UCSD-AML1 (cell line): ENCODE measurements at regions not wholly inside any gene's neighbourhood (a gene's known extent, or its start where the extent isn't known, plus 50 kb on each side); places are given as distances from the start of the nearest gene placed in this dataset.

ENCODE experiments used
- DNase-seq: peaks from one replicate; lab custom pipeline; 2025; ENCODE audit not compliant: unreplicated experiment; lab: John Stamatoyannopoulos, UW

DNA sequence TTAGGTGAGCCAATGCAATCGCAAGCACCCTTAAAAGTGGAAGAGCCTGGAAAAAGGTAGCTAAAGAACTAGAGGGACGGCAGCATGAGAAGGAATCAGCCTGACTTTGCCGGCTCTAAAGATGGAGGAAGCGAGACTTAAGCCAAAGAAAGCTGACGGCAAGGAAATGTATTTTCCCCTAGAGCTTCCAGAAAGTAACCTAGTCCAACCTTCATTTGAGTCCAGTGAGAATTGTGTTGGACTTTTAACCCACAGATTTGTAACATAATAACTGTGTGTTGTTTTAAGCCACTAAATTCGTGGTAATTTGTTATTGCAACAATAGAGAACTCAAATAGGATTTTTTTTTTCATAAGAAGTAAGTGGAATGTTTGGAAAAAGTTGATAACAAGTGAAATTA, 212.7 kb upstream of the C1QTNF7 start:
- no peak for DNase-seq

DNA sequence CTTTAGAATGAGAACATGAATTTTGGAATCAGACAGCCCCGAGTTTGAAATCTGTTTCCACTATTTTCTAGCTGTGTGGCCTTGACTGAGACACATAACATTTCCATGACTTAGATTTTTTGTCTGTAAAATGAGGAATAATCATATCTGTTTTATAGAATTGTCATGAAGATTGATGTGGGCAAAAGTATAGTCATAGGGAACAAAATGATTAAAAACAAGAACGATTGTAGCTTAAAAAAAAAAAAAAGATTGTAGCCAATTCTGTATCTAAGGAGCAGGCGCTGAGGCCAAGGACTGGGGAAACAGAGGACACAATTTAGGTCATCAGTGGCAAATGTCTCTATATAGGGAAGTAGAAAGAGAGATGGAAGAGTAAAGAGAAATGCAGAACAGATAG, 201.6 kb upstream of the C1QTNF7 start:
- DNase-seq: no peak

DNA sequence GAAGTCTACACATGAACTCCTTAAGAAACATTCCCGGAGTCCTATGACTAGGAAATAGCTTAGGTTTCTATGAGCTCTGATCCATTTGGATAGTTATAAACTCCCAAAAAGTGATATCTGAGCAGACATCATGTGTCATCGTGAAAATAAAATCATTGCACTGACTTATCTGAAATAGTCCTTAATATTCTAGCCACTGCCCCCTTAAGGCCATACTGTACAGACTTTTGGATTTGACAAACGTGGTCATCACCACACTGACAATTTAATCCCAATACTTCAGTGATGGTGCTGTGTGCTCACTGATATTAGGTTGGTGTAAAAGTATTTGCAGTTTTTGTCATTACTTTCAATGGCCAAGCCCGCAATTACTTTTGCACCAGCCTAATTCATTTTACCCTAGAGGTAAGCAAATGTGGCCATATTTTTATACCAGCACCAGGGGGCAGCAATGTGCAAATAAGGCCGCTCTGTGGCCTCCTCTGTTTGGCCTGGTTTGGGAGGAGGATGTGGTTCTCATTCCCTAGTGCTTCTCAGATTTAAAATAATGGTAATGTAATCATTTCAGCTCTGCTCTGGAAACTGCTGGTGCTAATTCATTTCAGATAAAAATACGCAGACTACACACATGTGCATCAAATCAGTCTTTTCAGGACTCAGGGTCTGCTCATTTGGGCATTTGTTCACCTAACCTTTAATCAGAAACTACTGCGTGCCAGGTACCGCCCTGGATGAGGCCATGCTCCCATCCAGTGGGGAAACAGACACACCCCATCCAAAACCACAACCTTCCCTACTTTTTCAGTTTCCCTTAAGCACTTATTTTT, 196.4 kb upstream of the C1QTNF7 start:
- peak; percentile 58 for DNase-seq

DNA sequence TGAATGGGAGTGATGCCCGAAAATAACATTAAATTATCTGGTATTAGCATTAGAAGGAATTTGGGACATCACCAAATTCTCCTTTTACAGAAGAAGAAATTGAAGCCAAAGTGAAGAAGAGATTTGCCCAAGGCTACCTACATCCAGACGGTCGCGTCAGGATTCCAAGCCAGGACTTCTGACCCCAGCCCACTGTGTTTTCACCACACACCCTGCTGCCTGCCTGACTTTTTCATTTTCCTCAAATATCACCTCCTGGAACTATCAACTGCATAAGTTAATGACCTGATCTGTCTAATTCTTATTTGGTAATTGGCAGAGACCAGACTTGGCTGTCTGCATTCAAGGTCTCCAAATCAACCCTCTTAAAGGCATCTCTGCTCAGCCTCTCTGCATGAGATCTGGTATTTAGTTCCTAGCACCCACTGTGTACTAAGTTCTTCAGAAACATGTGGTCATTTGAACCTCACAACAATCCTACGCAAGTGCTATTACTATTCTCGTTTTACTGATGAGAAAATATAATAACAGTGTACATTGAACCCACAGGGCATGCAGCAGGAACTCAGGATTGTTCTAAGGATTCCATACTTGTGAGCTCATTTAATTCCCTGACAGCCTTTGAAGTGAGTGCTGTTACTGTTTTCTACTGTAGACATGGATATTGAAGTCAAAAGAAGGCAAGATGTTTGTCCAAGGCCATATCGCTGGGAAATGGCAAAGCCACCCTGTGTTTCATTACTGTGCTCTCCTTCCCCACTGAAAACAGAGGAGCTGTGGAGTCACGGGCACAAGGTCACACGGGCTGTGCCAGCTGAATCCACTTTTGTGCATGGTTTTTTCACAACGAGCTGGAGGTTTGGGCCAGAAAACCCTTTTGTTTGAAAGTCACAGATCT, 195.2 kb upstream of the C1QTNF7 start:
- DNase-seq: no peak

DNA sequence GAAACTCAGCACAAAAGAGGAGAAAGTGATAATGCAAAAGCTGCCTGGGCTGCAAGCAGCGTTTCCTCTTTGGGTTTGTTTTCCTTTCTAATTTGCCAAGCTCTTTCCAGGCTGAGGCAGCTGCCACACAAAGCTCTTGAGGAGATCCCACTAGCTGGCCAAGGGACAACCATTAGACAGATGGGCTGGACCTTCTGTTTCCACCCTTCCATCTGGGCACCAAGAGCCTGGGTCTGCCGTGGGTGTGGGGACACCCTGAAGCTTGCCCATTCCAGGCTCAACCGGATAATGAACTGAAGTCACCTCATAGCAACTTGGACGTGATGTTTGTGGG, 194.6 kb upstream of the C1QTNF7 start:
- no peak for DNase-seq

DNA sequence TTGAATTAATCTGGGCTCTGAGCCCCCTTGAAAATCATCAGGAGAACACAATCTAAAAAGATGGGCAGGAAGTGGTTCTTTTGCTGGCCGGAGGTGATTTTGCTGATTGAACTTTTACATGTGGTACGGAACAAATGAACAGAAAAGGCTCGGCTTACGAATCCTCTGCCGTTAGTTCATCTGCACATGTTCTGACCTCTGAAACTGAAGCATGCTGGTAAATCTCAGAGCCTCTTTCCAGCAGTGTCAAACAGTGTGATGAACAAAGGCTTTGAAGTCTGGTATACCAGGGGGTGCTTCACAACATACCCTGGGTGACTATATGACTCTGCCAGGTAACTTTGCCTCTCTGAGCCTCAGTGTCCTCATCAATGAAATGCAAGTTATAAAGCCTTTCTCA, 194.2 kb upstream of the C1QTNF7 start:
- DNase-seq: no peak

DNA sequence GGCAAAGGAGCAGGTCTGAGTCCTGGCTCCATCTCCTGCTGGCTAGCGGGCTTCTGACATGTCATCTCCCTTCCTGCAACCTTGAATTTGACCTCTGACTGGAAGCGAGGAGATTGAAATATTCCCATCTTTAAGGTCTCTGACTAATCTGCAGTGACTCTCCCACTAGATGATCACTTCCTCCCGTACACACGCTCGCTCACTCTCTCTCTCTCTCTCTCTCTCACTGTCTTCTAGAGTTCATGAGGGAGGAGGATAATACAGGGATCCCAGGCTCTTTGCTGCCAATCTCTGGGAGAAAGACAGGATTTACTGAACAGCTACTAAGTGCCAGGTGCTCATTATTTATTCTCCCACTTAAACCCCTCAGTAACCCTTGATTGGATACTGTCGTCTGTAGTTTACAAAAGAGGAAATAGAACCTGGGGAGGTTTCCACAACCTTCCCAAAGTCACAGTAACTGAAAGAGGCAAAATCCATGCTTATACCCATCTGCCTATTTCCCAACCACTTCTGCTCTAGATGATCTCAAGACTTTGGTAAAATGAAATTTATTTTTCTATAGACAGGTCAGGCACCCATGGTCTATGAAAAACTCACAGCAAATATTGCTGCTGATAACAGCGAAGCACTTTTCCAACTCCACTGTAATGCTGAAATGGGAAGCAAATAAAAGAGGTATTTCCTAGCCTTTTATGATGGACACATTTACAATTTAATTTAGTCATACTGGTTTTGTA, 193.5 kb upstream of the C1QTNF7 start:
- DNase-seq: no peak

DNA sequence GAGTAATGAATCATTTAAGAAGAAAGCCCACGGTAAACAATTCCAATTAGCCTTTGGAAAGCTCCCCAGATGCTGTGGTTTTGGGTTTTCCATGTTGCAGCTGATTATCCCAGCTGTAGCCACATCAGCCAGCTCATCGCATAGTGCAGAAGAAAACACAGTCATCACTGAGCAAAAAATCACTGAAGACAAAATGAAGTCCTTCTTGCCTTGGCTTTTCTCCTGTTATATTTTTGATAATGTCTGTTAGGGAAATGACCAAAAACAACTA, 193.0 kb upstream of the C1QTNF7 start:
- DNase-seq: no peak

DNA sequence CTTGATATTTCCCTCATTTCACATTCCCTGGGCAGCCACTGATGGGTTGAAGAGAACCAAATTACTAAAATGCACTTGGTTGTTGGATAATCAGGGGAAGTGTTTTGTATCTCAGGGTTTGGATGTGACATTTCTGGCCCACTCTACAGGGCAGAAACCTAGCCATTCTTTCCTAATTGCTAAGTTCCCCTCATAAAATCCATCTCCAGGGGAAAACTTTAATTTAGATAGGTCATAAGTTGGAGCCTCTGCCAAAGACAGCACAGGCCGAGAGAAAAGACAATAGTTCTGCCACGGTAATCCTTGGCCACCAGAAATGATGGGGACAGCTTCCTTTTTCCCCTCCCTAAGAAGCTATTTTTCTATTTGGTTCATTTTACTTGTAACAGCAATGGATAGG, 192.7 kb upstream of the C1QTNF7 start:
- DNase-seq: no peak

DNA sequence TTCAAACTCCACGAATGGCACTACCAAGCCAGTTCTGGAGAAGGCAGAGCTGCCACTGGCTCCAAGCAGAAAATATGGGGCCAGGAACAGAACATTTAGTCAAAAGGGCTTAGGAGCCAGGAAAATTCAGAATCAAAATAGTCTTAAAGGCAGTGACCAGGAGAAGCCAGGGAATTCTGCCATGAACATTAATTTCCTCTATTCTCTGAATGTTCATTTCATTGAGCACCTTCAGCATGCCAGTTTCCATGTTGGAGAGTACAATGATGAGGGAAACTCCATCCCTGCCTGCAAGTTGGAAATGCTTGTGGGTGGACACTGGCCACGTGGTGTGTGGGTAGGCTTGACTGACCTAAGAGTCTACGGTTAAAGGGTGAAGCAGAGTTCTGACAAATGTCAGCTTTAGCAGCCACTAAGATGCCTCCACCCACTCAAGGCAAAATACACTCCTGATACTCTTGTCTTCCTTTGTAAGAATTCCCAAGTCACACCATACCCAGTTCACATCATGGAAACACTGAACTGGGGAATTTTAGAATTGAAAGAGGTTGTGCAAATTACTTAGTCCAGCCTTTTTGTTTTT, 190.1 kb upstream of the C1QTNF7 start:
- no peak for DNase-seq

DNA sequence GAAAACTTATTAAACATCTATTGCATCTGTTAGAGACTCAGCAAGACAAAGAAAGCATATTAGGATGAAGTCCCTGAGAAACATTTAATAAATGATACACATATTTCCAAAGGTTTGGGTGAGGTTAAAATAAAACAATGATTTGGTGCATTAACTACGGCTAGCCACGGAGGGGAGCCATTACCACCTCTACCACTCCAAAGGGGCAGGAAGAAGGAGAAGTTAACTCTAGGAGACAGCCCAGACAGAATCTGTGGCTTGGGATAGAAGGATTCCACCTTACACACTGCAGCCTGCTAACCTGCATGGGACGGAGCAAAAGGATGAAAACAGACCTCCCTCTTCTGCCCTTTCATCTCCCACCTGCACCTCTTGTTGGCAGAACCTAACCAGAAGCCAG, 189.1 kb upstream of the C1QTNF7 start:
- peak; percentile 17 for DNase-seq

DNA sequence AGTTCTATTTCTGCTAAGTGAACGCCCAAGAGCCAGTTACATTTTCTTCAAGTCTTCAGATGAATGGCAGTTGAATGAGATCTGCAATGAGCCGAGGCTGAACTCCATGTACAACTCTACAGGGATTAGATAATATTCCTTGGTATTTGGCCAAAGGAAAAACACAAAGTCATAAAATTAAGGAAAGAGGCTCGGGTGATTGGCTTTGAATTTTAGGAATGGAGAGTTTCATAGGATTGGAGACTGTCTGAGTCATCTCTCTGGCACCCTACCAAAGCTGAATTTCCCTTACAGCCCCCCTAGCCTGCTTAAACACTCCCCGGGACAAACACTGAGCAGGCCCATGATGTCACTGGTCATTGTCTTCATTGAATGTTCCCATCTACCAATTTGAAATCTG, 188.0 kb upstream of the C1QTNF7 start:
- DNase-seq: no peak

DNA sequence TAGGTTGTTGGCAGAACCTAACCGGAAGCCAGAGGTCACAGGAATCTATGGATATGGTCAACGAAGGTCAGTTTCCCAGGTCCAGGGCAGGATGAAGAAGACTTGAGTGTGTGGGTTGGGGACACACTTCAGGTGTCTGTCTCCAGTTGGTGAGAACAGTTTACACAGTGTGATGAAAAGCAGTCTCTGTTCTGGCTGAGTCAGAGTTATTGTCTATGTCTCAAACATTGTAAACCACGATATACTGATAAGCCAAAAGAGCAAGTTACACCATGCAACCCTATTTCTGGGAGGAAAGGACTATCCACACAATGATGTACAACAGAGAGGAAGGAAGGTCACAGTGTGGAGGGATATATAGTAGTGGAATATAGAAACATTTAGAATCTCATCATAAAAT, 187.1 kb upstream of the C1QTNF7 start:
- no peak for DNase-seq

DNA sequence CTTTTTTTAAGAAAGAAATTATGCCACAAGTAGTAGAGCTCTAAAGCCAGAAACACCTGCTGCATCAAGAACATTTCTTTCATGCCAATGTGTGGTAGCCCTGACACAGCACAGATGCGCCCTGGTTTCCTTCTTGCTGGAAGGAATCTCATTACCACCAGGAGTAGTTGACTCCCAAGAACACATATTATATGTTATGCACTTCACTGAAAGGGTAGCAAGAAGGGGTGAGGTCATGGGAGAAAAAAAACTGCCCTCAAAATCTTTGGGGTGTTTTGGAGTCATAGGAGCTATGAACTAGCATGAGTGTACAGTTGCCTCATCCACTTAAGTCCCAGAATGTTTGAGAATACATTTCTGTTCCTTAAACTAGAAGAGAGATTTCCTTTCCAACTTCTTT, 185.8 kb upstream of the C1QTNF7 start:
- DNase-seq: no peak

DNA sequence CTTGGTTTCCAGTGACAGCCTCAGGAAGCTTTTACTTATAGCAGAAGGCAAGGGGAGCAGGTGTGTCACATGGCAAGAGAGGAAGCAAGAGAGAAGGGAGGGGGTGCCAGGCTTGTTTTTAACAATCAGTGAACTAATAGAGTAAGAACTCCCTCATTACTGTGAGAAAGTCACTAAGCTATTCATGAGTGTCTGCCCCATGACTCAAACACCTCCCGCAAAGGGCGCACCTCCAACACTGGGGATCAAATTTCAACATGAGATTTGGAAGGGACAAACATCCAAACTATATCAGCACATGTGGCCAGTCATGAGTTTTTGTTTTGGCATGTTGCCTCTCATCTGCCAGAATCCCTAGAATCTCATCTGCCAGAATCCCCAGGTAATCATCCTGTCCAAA, 183.5 kb upstream of the C1QTNF7 start:
- DNase-seq: no peak

DNA sequence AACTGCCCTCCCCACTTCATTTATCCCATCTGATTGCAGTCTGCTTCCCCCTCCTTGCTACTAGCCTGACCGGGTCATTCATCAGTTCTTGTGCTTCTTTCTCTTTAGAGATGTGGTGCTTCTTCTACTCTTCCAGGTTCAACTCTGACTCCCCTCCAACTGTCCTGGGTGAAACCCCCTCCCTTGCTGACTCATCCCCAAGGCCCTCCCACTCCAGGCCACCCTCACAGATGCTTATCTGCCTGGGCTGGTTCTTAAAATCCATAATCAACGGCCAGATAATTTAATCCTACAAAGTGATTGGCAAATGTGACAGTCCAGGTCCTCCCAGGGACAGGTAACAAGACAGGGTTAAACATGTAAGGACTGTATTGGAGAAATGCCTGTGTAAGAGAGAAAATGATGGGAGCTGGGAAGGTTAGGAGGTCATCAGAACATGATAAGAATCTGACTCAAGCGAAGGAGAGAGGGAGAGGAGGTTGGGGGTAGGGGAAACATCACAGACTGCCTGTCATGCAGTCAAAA, 182.8 kb upstream of the C1QTNF7 start:
- no peak for DNase-seq

DNA sequence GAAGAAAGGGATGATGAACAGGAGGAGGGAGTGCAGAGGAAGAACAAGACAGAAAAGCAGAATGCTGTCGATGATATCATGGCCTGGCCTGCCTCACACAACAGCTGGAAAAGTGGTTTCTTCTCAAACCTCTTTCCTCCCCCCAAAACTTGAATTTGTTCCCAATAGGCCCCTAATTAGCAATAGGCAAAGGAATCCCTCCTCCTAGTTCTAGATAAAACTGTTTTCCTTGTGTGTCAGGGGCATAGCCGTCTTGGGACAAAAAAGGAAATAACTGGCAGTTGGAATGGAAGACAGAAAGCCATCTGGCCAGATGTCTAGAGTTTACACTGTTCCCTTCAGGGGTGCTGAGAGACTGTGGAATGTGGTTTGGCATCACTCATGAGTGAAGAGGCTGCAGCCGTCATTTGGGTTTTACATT, 177.8 kb upstream of the C1QTNF7 start:
- DNase-seq: no peak

DNA sequence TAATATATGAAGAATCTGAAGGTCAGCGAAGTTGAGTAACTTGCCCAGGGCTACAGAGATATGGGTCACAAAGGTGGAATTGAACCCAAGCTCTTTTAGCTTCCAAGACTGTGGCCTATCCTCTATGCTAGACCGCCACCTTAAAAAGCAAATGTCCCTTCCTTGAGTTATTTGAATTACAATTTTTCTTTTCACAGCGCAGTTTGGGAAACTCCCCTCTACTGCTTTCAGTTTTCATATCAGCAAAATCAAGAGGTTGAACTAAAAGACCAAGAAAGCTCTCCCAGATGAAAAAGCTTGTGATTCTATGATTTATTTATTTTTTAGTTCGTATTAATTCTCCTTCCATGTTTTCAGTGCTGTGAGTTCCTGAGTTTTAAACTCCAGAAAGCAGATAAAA, 174.5 kb upstream of the C1QTNF7 start:
- no peak for DNase-seq

DNA sequence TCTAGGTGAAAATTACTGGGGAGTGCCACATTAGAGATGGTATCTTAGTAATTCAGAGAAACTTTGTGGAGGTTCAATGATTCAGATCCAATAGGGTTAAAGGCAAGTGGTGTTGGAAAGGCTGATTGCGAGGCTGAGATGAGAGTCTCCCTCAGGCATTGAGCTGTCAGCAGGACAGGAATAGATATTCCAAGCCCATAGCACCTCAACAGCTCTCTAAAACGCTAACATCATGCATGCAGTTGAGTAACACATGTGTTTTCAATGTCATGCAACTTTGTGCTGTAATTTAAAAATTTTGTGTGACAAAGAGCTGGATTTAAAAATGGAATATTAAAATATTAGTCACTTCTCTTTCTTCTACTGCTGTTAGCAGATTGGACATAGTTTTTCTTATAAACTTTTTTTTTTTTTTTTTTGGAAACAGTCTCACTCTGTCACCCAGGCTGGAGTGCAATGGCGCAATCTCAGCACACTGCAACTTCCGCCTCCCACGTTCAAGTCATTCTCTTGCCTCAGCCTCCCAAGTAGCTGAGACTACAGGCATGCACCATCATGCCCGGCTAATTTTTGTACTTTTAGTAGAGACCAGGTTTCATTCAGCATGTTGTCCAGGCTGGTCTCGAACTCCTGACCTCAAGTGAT, 173.5 kb upstream of the C1QTNF7 start:
- no peak for DNase-seq

DNA sequence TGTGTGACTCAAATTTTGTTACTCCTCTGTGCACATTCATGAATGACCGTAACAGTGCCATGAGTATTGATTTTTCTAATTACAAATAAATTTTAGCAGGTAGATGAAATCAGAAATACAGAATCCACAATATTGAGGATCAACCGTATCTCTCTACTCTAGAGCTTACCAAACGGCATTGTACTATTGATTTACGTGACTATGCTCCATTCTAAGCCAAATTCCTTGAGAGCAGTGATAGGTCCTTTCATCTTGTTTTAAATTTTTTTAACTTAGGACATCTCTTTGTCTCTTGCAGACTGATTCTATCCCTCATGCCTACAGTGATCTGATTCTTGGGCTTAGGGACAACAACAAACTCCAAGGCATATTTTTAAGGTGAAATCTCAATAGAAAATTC, 172.3 kb upstream of the C1QTNF7 start:
- DNase-seq: no peak

DNA sequence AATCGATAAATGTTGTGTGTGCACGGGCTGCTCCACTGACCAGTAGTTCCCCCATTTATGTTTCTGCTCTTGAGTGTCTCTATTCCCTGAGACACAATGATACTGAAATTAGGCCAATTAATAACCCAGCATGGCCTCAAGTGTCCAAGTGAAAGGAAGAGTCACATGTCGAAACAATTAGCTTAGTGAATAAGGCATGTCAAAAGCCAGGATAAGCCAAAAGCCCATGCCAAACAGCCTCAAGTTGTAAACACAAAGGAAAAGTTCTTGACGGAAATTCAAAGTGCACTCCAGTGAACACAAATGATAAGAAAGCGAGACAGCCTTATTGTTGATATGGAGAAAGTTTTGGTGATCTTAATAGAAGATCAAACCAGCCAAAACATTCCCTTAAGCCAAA, 167.1 kb upstream of the C1QTNF7 start:
- no peak for DNase-seq
